Cardiac fibroblast (primary cell): ENCODE measurements at regions not wholly inside any gene's neighbourhood (a gene's known extent, or its start where the extent isn't known, plus 50 kb on each side); places are given as distances from the start of the nearest gene placed in this dataset.

ENCODE experiments used
- DNase-seq, 2 donors: peaks; one replicate each; pipeline versions ENCODE4 v3.0.0 to v3.0.0-alpha.2; 2010; ENCODE audit warnings: low read depth in 2 of 2
- H3K4me3 ChIP-seq, 2 donors: replicated peaks in 1 of 2; 1 replicate in 1 of 2; 2 replicates in 1 of 2; pipeline ENCODE4 v1.5.1; 2011; ENCODE audit warnings: low read depth in 2 of 2, low read length in 2 of 2, mild to moderate bottlenecking in 2 of 2, moderate library complexity in 1 of 2
- CTCF ChIP-seq: IDR thresholded peaks from one replicate; pipeline ENCODE4 v1.5.1; 2011; ENCODE audit warnings: low read depth, mild to moderate bottlenecking, low read length, inconsistent platforms

GRCh38 chr7:145005601-145006000 is 169.7 kb upstream of the TPK1 start:
- DNase-seq = no peak
- no peak for TF ChIP-seq CTCF
- no peak overlapping the region for H3K4me3 ChIP-seq

- TF ChIP-seq CTCF = no peak
- no peak for DNase-seq
- no peak overlapping the region for H3K4me3 ChIP-seq
Observed at GRCh38 chr7:144997512-144997911, 161.7 kb upstream of the TPK1 start.

- DNase-seq = no peak
- TF ChIP-seq CTCF = no peak
- H3K4me3 ChIP-seq = no peak overlapping the region
Observed at GRCh38 chr7:144995495-144995894, 159.6 kb upstream of the TPK1 start.

- no peak for TF ChIP-seq CTCF
Observed at GRCh38 chr7:144991041-144991440, 155.2 kb upstream of the TPK1 start.

GRCh38 chr7:144987686-144988085 is 151.8 kb upstream of the TPK1 start:
- DNase-seq = no peak
- no peak for TF ChIP-seq CTCF

More at GRCh38 chr7:144991041-144991440, 155.2 kb upstream of the TPK1 start:
- no peak for DNase-seq
- no peak overlapping the region for H3K4me3 ChIP-seq

GRCh38 chr7:144982133-144982532 is 146.3 kb upstream of the TPK1 start:
- H3K4me3 ChIP-seq = no peak overlapping the region
- no peak for DNase-seq
- TF ChIP-seq CTCF = no peak

More at GRCh38 chr7:144987686-144988085, 151.8 kb upstream of the TPK1 start:
- H3K4me3 ChIP-seq = no peak overlapping the region

- no peak for TF ChIP-seq CTCF
- no peak for DNase-seq
- no peak overlapping the region for H3K4me3 ChIP-seq
Observed at GRCh38 chr7:144975882-144976281, 140.0 kb upstream of the TPK1 start.
